ENCODE measurements at regions not wholly inside any gene's neighbourhood (a gene's known extent, or its start where the extent isn't known, plus 50 kb on each side); places are given as distances from the start of the nearest gene placed in this dataset.

- H3K27ac ChIP-seq (ENCODE audit: low read depth, low read length) = no peak overlapping the region
- H3K4me1 ChIP-seq (ENCODE audit: control insufficient read depth in 3 of 3, insufficient read depth in 3 of 3, low read length in 3 of 3) = no peaks in the 10 kb centered on the region
- no peaks in the 10 kb centered on the region for H3K36me3 ChIP-seq (ENCODE audit: control insufficient read depth in 3 of 3, insufficient read depth in 3 of 3, low read length in 3 of 3)
Observed at GRCh38 chr16:79977940-79978836, 377.7 kb upstream of the MAF start.

GRCh38 chr16:79973320-79973719 lies 372.8 kb upstream of the MAF start:
- Histone ChIP-seq H3K27me3 (ENCODE audit: control insufficient read depth in 3 of 3, insufficient read depth in 3 of 3, low read length in 3 of 3) (no peaks in the 10 kb centered on the region), H3K4me1 (ENCODE audit: control insufficient read depth in 3 of 3, insufficient read depth in 3 of 3, low read length in 3 of 3) (peaks cover 0 to 3% (median 0%) of the 10 kb centered on the region in 3 donors), H3K9ac (ENCODE audit: low read depth in 1 of 3, low read length in 3 of 3) (no peak overlapping the region), H3K36me3 (ENCODE audit: control insufficient read depth in 3 of 3, insufficient read depth in 3 of 3, low read length in 3 of 3) (no peaks in the 10 kb centered on the region), H3K9me3 (ENCODE audit: control insufficient read depth in 3 of 3, low read length in 3 of 3) (no peaks in the 10 kb centered on the region), H3K4me3 (ENCODE audit: low read length in 3 of 3) (no peak overlapping the region), H3K27ac (ENCODE audit: low read depth, low read length) (no peak overlapping the region)

More at GRCh38 chr16:79977940-79978836, 377.7 kb upstream of the MAF start:
- H3K9me3 ChIP-seq (ENCODE audit: control insufficient read depth in 3 of 3, low read length in 3 of 3) = no peaks in the 10 kb centered on the region
- H3K4me3 ChIP-seq (ENCODE audit: low read length in 3 of 3) = no peak overlapping the region
- no peak overlapping the region for H3K9ac ChIP-seq (ENCODE audit: low read depth in 1 of 3, low read length in 3 of 3)
- H3K27me3 ChIP-seq (ENCODE audit: control insufficient read depth in 3 of 3, insufficient read depth in 3 of 3, low read length in 3 of 3) = no peaks in the 10 kb centered on the region

- no peak overlapping the region for H3K4me3 ChIP-seq (ENCODE audit: low read length in 3 of 3)
Observed at GRCh38 chr16:79972053-79972704, 371.6 kb upstream of the MAF start.

GRCh38 chr16:79971237-79971572 lies 370.7 kb upstream of the MAF start:
- Histone ChIP-seq H3K4me3 (ENCODE audit: low read length in 3 of 3) (no peak overlapping the region), H3K4me1 (ENCODE audit: control insufficient read depth in 3 of 3, insufficient read depth in 3 of 3, low read length in 3 of 3) (peaks cover 0 to 3% (median 0%) of the 10 kb centered on the region in 3 donors), H3K36me3 (ENCODE audit: control insufficient read depth in 3 of 3, insufficient read depth in 3 of 3, low read length in 3 of 3) (no peaks in the 10 kb centered on the region), H3K27ac (ENCODE audit: low read depth, low read length) (no peak overlapping the region), H3K27me3 (ENCODE audit: control insufficient read depth in 3 of 3, insufficient read depth in 3 of 3, low read length in 3 of 3) (no peaks in the 10 kb centered on the region), H3K9ac (ENCODE audit: low read depth in 1 of 3, low read length in 3 of 3) (no peak overlapping the region), H3K9me3 (ENCODE audit: control insufficient read depth in 3 of 3, low read length in 3 of 3) (no peaks in the 10 kb centered on the region)

More at GRCh38 chr16:79972053-79972704, 371.6 kb upstream of the MAF start:
- Histone ChIP-seq H3K9ac (ENCODE audit: low read depth in 1 of 3, low read length in 3 of 3) (no peak overlapping the region), H3K9me3 (ENCODE audit: control insufficient read depth in 3 of 3, low read length in 3 of 3) (no peaks in the 10 kb centered on the region), H3K27me3 (ENCODE audit: control insufficient read depth in 3 of 3, insufficient read depth in 3 of 3, low read length in 3 of 3) (no peaks in the 10 kb centered on the region), H3K36me3 (ENCODE audit: control insufficient read depth in 3 of 3, insufficient read depth in 3 of 3, low read length in 3 of 3) (no peaks in the 10 kb centered on the region), H3K4me1 (ENCODE audit: control insufficient read depth in 3 of 3, insufficient read depth in 3 of 3, low read length in 3 of 3) (peaks cover 0 to 3% (median 0%) of the 10 kb centered on the region in 3 donors), H3K27ac (ENCODE audit: low read depth, low read length) (no peak overlapping the region)

GRCh38 chr16:79970551-79971236 lies 370.2 kb upstream of the MAF start:
- Histone ChIP-seq H3K27ac (ENCODE audit: low read depth, low read length) (no peak overlapping the region), H3K36me3 (ENCODE audit: control insufficient read depth in 3 of 3, insufficient read depth in 3 of 3, low read length in 3 of 3) (no peaks in the 10 kb centered on the region), H3K27me3 (ENCODE audit: control insufficient read depth in 3 of 3, insufficient read depth in 3 of 3, low read length in 3 of 3) (no peaks in the 10 kb centered on the region), H3K9ac (ENCODE audit: low read depth in 1 of 3, low read length in 3 of 3) (no peak overlapping the region), H3K4me1 (ENCODE audit: control insufficient read depth in 3 of 3, insufficient read depth in 3 of 3, low read length in 3 of 3) (peaks cover 0 to 3% (median 0%) of the 10 kb centered on the region in 3 donors), H3K9me3 (ENCODE audit: control insufficient read depth in 3 of 3, low read length in 3 of 3) (no peaks in the 10 kb centered on the region), H3K4me3 (ENCODE audit: low read length in 3 of 3) (no peak overlapping the region)

GRCh38 chr16:79970087-79970486 lies 369.6 kb upstream of the MAF start:
- Histone ChIP-seq H3K27me3 (ENCODE audit: control insufficient read depth in 3 of 3, insufficient read depth in 3 of 3, low read length in 3 of 3) (no peaks in the 10 kb centered on the region), H3K4me1 (ENCODE audit: control insufficient read depth in 3 of 3, insufficient read depth in 3 of 3, low read length in 3 of 3) (peaks cover 0 to 3% (median 0%) of the 10 kb centered on the region in 3 donors), H3K27ac (ENCODE audit: low read depth, low read length) (no peak overlapping the region), H3K36me3 (ENCODE audit: control insufficient read depth in 3 of 3, insufficient read depth in 3 of 3, low read length in 3 of 3) (no peaks in the 10 kb centered on the region), H3K4me3 (ENCODE audit: low read length in 3 of 3) (no peak overlapping the region), H3K9ac (ENCODE audit: low read depth in 1 of 3, low read length in 3 of 3) (no peak overlapping the region), H3K9me3 (ENCODE audit: control insufficient read depth in 3 of 3, low read length in 3 of 3) (no peaks in the 10 kb centered on the region)

- peaks cover 0 to 3% (median 0%) of the 10 kb centered on the region in 3 donors for H3K4me1 ChIP-seq (ENCODE audit: control insufficient read depth in 3 of 3, insufficient read depth in 3 of 3, low read length in 3 of 3)
- H3K36me3 ChIP-seq (ENCODE audit: control insufficient read depth in 3 of 3, insufficient read depth in 3 of 3, low read length in 3 of 3) = no peaks in the 10 kb centered on the region
- no peaks in the 10 kb centered on the region for H3K27me3 ChIP-seq (ENCODE audit: control insufficient read depth in 3 of 3, insufficient read depth in 3 of 3, low read length in 3 of 3)
- H3K4me3 ChIP-seq (ENCODE audit: low read length in 3 of 3) = no peak overlapping the region
- H3K9ac ChIP-seq (ENCODE audit: low read depth in 1 of 3, low read length in 3 of 3) = no peak overlapping the region
- H3K9me3 ChIP-seq (ENCODE audit: control insufficient read depth in 3 of 3, low read length in 3 of 3) = no peaks in the 10 kb centered on the region
- no peak overlapping the region for H3K27ac ChIP-seq (ENCODE audit: low read depth, low read length)
Observed at GRCh38 chr16:79969458-79969857, 368.9 kb upstream of the MAF start.

GRCh38 chr16:79966226-79966625 lies 365.7 kb upstream of the MAF start:
- no peak overlapping the region for H3K4me3 ChIP-seq (ENCODE audit: low read length in 3 of 3)
- peaks cover 0 to 3% (median 0%) of the 10 kb centered on the region in 3 donors for H3K4me1 ChIP-seq (ENCODE audit: control insufficient read depth in 3 of 3, insufficient read depth in 3 of 3, low read length in 3 of 3)
- H3K27ac ChIP-seq (ENCODE audit: low read depth, low read length) = no peak overlapping the region
- peaks cover 0 to 3% (median 0%) of the 10 kb centered on the region in 3 donors for H3K27me3 ChIP-seq (ENCODE audit: control insufficient read depth in 3 of 3, insufficient read depth in 3 of 3, low read length in 3 of 3)
- no peaks in the 10 kb centered on the region for H3K9me3 ChIP-seq (ENCODE audit: control insufficient read depth in 3 of 3, low read length in 3 of 3)
- no peak overlapping the region for H3K9ac ChIP-seq (ENCODE audit: low read depth in 1 of 3, low read length in 3 of 3)
- no peaks in the 10 kb centered on the region for H3K36me3 ChIP-seq (ENCODE audit: control insufficient read depth in 3 of 3, insufficient read depth in 3 of 3, low read length in 3 of 3)

GRCh38 chr16:79965718-79966117 lies 365.2 kb upstream of the MAF start:
- Histone ChIP-seq H3K4me3 (ENCODE audit: low read length in 3 of 3) (no peak overlapping the region), H3K36me3 (ENCODE audit: control insufficient read depth in 3 of 3, insufficient read depth in 3 of 3, low read length in 3 of 3) (no peaks in the 10 kb centered on the region), H3K27ac (ENCODE audit: low read depth, low read length) (no peak overlapping the region), H3K9ac (ENCODE audit: low read depth in 1 of 3, low read length in 3 of 3) (no peak overlapping the region), H3K4me1 (ENCODE audit: control insufficient read depth in 3 of 3, insufficient read depth in 3 of 3, low read length in 3 of 3) (peaks cover 0 to 3% (median 0%) of the 10 kb centered on the region in 3 donors), H3K9me3 (ENCODE audit: control insufficient read depth in 3 of 3, low read length in 3 of 3) (no peaks in the 10 kb centered on the region), H3K27me3 (ENCODE audit: control insufficient read depth in 3 of 3, insufficient read depth in 3 of 3, low read length in 3 of 3) (peaks cover 0 to 6% (median 0%) of the 10 kb centered on the region in 3 donors)
